ENCODE measurements at regions not wholly inside any gene's neighbourhood (a gene's known extent, or its start where the extent isn't known, plus 50 kb on each side); places are given as distances from the start of the nearest gene placed in this dataset.

GRCh38 chr5:128667152-128667551 is 129.1 kb upstream of the FBN2 start:
- ChIA-PET CTCF (interaction anchor here (1.4 kb wide), 1 partner anchor 453 kb away, joined by 3 read pairs; no protein-coding TSS in a partner anchor), POLR2A (no interaction called here)
- no peak for DNase-seq
- no peaks in the 10 kb centered on the region for H3K27me3 ChIP-seq (ENCODE audit: insufficient read depth)
- H3K9me3 ChIP-seq, result no peaks in the 10 kb centered on the region
- no peaks in the 10 kb centered on the region for H3F3A ChIP-seq (replicated peaks; ENCODE audit: insufficient read depth)
- 0% methylated on average over 1 of the region's 1 CpG for WGBS (ENCODE audit: low lambda C conversion rate)
- TF ChIP-seq NFIC (IDR thresholded peaks at IDR 0.05; ENCODE audit: borderline replicate concordance) (no peak), JUND (IDR thresholded peaks at IDR 0.05) (no peak), PBX3 (IDR thresholded peaks at IDR 0.05) (no peak), CHD2 (IDR thresholded peaks at IDR 0.05; ENCODE audit: low read length, partially characterized antibody) (no peak), TCF12 (IDR thresholded peaks at IDR 0.05) (no peak), GABPA (IDR thresholded peaks at IDR 0.05; ENCODE audit: low read depth) (no peak), ZBTB33 (IDR thresholded peaks at IDR 0.05; ENCODE audit: borderline replicate concordance, low read depth) (no peak), RFX5 (IDR thresholded peaks at IDR 0.05; ENCODE audit: low read length) (no peak), CTCF (IDR thresholded peaks at IDR 0.05) (no peak)
- H3K27ac ChIP-seq (ENCODE audit: low read depth in 2 of 2, low read length in 1 of 2), result no peak overlapping the region
- H3K9ac ChIP-seq, result no peak overlapping the region
- H3K79me2 ChIP-seq (ENCODE audit: insufficient read depth), result no peaks in the 10 kb centered on the region
- H2AFZ ChIP-seq (ENCODE audit: low read depth), result no peak overlapping the region
- no peaks in the 10 kb centered on the region for H3K9me2 ChIP-seq
- H3K36me3 ChIP-seq (replicated peaks in 1 of 2; ENCODE audit: control insufficient read depth in 1 of 2, insufficient read depth in 2 of 2, low read length in 1 of 2), result no peaks in the 10 kb centered on the region
- no peaks in the 10 kb centered on the region for H4K20me1 ChIP-seq (ENCODE audit: insufficient read depth)
- H3K4me3 ChIP-seq (ENCODE audit: low read depth in 2 of 2, low read length in 1 of 2), result no peak overlapping the region
- H3K4me2 ChIP-seq, result no peak overlapping the region
- no peaks in the 10 kb centered on the region for H3K4me1 ChIP-seq (ENCODE audit: control insufficient read depth in 1 of 2, insufficient read depth in 2 of 2, low read depth in 1 of 2, low read length in 1 of 2)

GRCh38 chr5:128667751-128668150 is 129.7 kb upstream of the FBN2 start:
- POLR2A ChIA-PET, result no interaction called here
- 0% methylated on average over 1 of the region's 1 CpG for WGBS (ENCODE audit: low lambda C conversion rate)
- no peak for TF ChIP-seq PBX3 (IDR thresholded peaks at IDR 0.05)
- TF ChIP-seq MEF2A (IDR thresholded peaks at IDR 0.05; ENCODE audit: borderline replicate concordance, low read depth), result no peak
- TF ChIP-seq NRF1 (IDR thresholded peaks at IDR 0.05; ENCODE audit: low read depth, low read length), result no peak
- TF ChIP-seq FOXJ3 (CRISPR knock-in tag; IDR thresholded peaks at IDR 0.05), result no peak
- TF ChIP-seq ZBTB33 (IDR thresholded peaks at IDR 0.05; ENCODE audit: borderline replicate concordance, low read depth), result no peak
- no peak for TF ChIP-seq FOSL2 (IDR thresholded peaks at IDR 0.05; ENCODE audit: borderline replicate concordance, low read depth)
- no peak for TF ChIP-seq SMC3 (IDR thresholded peaks at IDR 0.05; ENCODE audit: low read depth, low read length)
- no peak for TF ChIP-seq USF1 (IDR thresholded peaks at IDR 0.05; ENCODE audit: borderline replicate concordance, low read depth)
- TF ChIP-seq CHD2 (IDR thresholded peaks at IDR 0.05; ENCODE audit: low read length, partially characterized antibody), result no peak
- no peak for TF ChIP-seq ELF1 (IDR thresholded peaks at IDR 0.05)

More at GRCh38 chr5:128667751-128668150, 129.7 kb upstream of the FBN2 start:
- Histone ChIP-seq H3K27me3 (ENCODE audit: insufficient read depth) (no peaks in the 10 kb centered on the region), H3F3A (replicated peaks; ENCODE audit: insufficient read depth) (no peaks in the 10 kb centered on the region), H3K9me2 (no peaks in the 10 kb centered on the region), H2AFZ (ENCODE audit: low read depth) (no peak overlapping the region), H3K4me1 (ENCODE audit: control insufficient read depth in 1 of 2, insufficient read depth in 2 of 2, low read depth in 1 of 2, low read length in 1 of 2) (no peaks in the 10 kb centered on the region), H3K36me3 (replicated peaks in 1 of 2; ENCODE audit: control insufficient read depth in 1 of 2, insufficient read depth in 2 of 2, low read length in 1 of 2) (no peaks in the 10 kb centered on the region), H3K79me2 (ENCODE audit: insufficient read depth) (no peaks in the 10 kb centered on the region), H3K9me3 (no peaks in the 10 kb centered on the region), H3K9ac (no peak overlapping the region), H4K20me1 (ENCODE audit: insufficient read depth) (no peaks in the 10 kb centered on the region), H3K27ac (ENCODE audit: low read depth in 2 of 2, low read length in 1 of 2) (no peak overlapping the region), H3K4me3 (ENCODE audit: low read depth in 2 of 2, low read length in 1 of 2) (no peak overlapping the region), H3K4me2 (no peak overlapping the region)
- DNase-seq, result no peak
- CTCF ChIA-PET, result interaction anchor here (1.4 kb wide), 1 partner anchor 453 kb away, joined by 3 read pairs; no protein-coding TSS in a partner anchor
